DND-41 (cell line): ENCODE measurements at regions not wholly inside any gene's neighbourhood (a gene's known extent, or its start where the extent isn't known, plus 50 kb on each side); places are given as distances from the start of the nearest gene placed in this dataset.

Experiments
- ATAC-seq: fragments of 200-7000 bp; cut with Tn5 transposase; 3 replicates; pipeline ENCODE4 v1.9.1; 2021; ENCODE audit warnings: low read depth; ENCODE audit not compliant: insufficient read depth
- DNase-seq: peaks from one replicate; pipeline ENCODE4 v3.0.0-alpha.2; 2020
- H2AFZ ChIP-seq: 2 replicates; pipeline ENCODE4 v1.6.0; 2012; ENCODE audit warnings: low read depth, low read length
- H3K27ac ChIP-seq: 2 replicates; pipeline ENCODE4 v1.5.1; 2012; ENCODE audit warnings: low read length, inconsistent platforms
- H3K27me3 ChIP-seq: fragments of 200-600 bp; sonication (generic); 2 replicates; pipeline ENCODE4 v1.6.0; 2012; ENCODE audit warnings: low read length, mild to moderate bottlenecking, inconsistent platforms; ENCODE audit not compliant: insufficient read depth, poor library complexity
- H3K36me3 ChIP-seq: 2 replicates; pipeline ENCODE4 v1.5.1; 2012; ENCODE audit warnings: low read length, inconsistent platforms; ENCODE audit not compliant: insufficient read depth
- H3K4me1 ChIP-seq: 2 replicates; pipeline ENCODE4 v1.5.1; 2012; ENCODE audit warnings: mild to moderate bottlenecking, low read length; ENCODE audit not compliant: insufficient read depth
- H3K4me2 ChIP-seq: 2 replicates; pipeline ENCODE4 v1.6.0; 2012; ENCODE audit warnings: mild to moderate bottlenecking, moderate library complexity, low read length, inconsistent platforms; ENCODE audit not compliant: insufficient read depth
- H3K4me3 ChIP-seq, 2 experiments: fragments of 200-600 bp in 1 of 2; shearing (Covaris generic) in 1 of 2; 2 replicates each; pipeline ENCODE4 v1.5.1; 2012 to 2016; ENCODE audit warnings: inconsistent platforms in 2 of 2, low read length in 2 of 2, mild to moderate bottlenecking in 2 of 2, low read depth in 1 of 2, moderate library complexity in 1 of 2
- H3K79me2 ChIP-seq: 2 replicates; pipeline ENCODE4 v1.6.0; 2012; ENCODE audit warnings: low read length, inconsistent platforms; ENCODE audit not compliant: insufficient read depth
- H3K9ac ChIP-seq: 2 replicates; pipeline ENCODE4 v1.6.0; 2012; ENCODE audit warnings: low read depth, mild to moderate bottlenecking, inconsistent platforms, low read length, moderate library complexity
- H3K9me3 ChIP-seq: 2 replicates; pipeline ENCODE4 v1.5.1; 2012; ENCODE audit warnings: low read length, moderate library complexity, mild to moderate bottlenecking, inconsistent platforms; ENCODE audit not compliant: insufficient read depth, severe bottlenecking
- H4K20me1 ChIP-seq: 2 replicates; pipeline ENCODE4 v1.6.0; 2012; ENCODE audit warnings: low read length; ENCODE audit not compliant: insufficient read depth
- EZH2 ChIP-seq: IDR thresholded peaks from 3 replicates; pipeline ENCODE4 v1.6.1; 2012; ENCODE audit warnings: borderline replicate concordance, low read depth, mild to moderate bottlenecking, moderate library complexity, low read length, inconsistent platforms; ENCODE audit not compliant: severe bottlenecking
- TF ChIP-seq, protein P1 (sequence below): IDR thresholded peaks from 2 replicates; pipeline ENCODE4 v1.5.1; 2012; ENCODE audit warnings: borderline replicate concordance, low read length, moderate library complexity, mild to moderate bottlenecking; ENCODE audit not compliant: poor library complexity, severe bottlenecking; ENCODE audit errors: extremely low read depth

GRCh38 chr1:80639777-80640533 lies 1160.8 kb upstream of the ADGRL2 start:
- H3K9me3 ChIP-seq, result no peaks in the 10 kb centered on the region
- H3K4me3 ChIP-seq, result no peak overlapping the region
- no peaks in the 10 kb centered on the region for H3K36me3 ChIP-seq
- no peaks in the 10 kb centered on the region for H3K79me2 ChIP-seq
- no peak overlapping the region for H2AFZ ChIP-seq
- no peak overlapping the region for H3K4me2 ChIP-seq
- no peak overlapping the region for H3K9ac ChIP-seq
- H3K27ac ChIP-seq, result no peak overlapping the region
- H3K27me3 ChIP-seq, result no peaks in the 10 kb centered on the region
- no peak for TF ChIP-seq EZH2
- TF ChIP-seq, protein P1, sequence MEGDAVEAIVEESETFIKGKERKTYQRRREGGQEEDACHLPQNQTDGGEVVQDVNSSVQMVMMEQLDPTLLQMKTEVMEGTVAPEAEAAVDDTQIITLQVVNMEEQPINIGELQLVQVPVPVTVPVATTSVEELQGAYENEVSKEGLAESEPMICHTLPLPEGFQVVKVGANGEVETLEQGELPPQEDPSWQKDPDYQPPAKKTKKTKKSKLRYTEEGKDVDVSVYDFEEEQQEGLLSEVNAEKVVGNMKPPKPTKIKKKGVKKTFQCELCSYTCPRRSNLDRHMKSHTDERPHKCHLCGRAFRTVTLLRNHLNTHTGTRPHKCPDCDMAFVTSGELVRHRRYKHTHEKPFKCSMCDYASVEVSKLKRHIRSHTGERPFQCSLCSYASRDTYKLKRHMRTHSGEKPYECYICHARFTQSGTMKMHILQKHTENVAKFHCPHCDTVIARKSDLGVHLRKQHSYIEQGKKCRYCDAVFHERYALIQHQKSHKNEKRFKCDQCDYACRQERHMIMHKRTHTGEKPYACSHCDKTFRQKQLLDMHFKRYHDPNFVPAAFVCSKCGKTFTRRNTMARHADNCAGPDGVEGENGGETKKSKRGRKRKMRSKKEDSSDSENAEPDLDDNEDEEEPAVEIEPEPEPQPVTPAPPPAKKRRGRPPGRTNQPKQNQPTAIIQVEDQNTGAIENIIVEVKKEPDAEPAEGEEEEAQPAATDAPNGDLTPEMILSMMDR, result no peak
- ATAC-seq, result no peak
- no peaks in the 10 kb centered on the region for H3K4me1 ChIP-seq
- H4K20me1 ChIP-seq, result no peaks in the 10 kb centered on the region
- DNase-seq, result no peak

DNA sequence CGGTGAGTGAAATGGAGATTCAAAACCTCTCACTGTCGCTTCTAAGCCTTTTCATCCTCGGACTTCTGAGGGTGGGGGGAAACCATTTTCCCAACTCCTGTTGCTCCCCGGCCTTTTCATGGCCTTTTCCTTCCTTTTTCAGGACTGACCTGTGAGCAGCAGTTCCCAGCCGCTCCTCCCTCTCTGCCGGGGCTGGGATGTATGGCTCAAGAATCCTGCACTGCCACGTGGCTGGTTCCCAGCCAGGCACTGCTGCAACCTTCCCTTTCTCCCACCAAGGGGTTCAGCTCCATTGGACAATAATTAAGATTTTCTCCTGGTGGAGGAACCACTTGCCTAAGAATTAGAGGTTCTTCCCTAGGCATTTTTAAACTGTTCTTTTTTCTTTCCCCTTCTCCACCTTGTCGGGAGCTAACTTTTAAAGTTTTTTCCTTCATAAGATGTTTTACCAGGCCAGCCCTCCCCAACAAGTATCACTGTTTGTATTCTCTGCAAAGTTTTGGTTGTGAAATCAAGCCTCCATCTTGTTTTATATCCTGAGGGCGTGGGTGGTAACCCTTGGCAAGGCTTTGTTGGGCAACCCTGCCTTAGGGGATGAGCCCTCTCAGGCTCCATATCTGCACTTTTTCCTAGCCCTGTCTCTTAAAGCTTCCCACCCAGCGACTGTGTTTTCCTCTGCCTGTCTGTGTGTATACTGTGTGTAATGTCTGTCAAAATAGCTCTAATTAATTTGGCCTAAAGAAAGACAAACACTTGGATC lies 1166.6 kb upstream of the ADGRL2 start:
- Histone ChIP-seq H3K27ac (no peak overlapping the region), H3K9me3 (no peaks in the 10 kb centered on the region), H3K9ac (no peak overlapping the region), H2AFZ (no peak overlapping the region), H3K4me1 (no peaks in the 10 kb centered on the region), H3K4me3 (no peak overlapping the region), H3K27me3 (no peaks in the 10 kb centered on the region), H4K20me1 (no peaks in the 10 kb centered on the region), H3K36me3 (no peaks in the 10 kb centered on the region), H3K4me2 (no peak overlapping the region), H3K79me2 (no peaks in the 10 kb centered on the region)
- DNase-seq, result no peak
- ATAC-seq, result no peak
- TF ChIP-seq, protein P1, result no peak
- TF ChIP-seq EZH2, result no peak

DNA sequence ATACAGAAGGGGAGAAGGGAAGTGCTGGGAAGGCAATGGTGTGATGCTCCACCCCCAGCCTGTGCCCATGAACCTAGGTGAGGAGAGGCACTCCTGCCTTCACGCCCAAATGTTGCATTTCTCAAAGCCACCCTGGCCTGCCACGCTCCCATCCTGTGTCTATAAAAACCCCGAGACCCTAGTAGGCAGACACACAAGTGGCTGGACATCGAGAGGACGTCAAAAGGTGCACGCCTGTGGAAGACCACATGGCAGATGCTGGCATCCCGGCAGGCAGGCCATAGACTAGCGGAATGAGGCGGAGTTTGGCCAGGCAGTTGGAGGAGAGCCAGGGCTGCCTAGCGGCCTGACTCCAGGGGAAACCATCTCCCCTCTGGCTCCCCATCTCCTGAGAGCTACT lies 1168.5 kb upstream of the ADGRL2 start:
- ATAC-seq (no peak), DNase-seq (no peak)
- no peak overlapping the region for H3K9ac ChIP-seq
- H3K4me1 ChIP-seq, result no peaks in the 10 kb centered on the region
- no peak overlapping the region for H3K4me3 ChIP-seq
- no peaks in the 10 kb centered on the region for H3K36me3 ChIP-seq
- H2AFZ ChIP-seq, result no peak overlapping the region
- no peaks in the 10 kb centered on the region for H4K20me1 ChIP-seq
- H3K27me3 ChIP-seq, result no peaks in the 10 kb centered on the region
- no peak overlapping the region for H3K4me2 ChIP-seq
- no peak overlapping the region for H3K27ac ChIP-seq
- TF ChIP-seq, protein P1, result no peak
- no peak for TF ChIP-seq EZH2
- no peaks in the 10 kb centered on the region for H3K9me3 ChIP-seq
- no peaks in the 10 kb centered on the region for H3K79me2 ChIP-seq
